GM10266 (cell line): ENCODE measurements at regions not wholly inside any gene's neighbourhood (a gene's known extent, or its start where the extent isn't known, plus 50 kb on each side); places are given as distances from the start of the nearest gene placed in this dataset.
A peak's percentile ranks its signal among the peaks of the same experiment; 100 is the strongest.

ENCODE experiments used
- DNase-seq: peaks from one replicate; pipeline ENCODE4 v3.0.0; 2012; ENCODE audit errors: extremely low spot score
- CTCF ChIP-seq: IDR thresholded peaks from 2 replicates; pipeline ENCODE4 v1.5.1; 2012; ENCODE audit warnings: mild to moderate bottlenecking, low read depth; ENCODE audit not compliant: control insufficient read depth, insufficient read depth; ENCODE audit errors: missing control alignments

- DNase-seq: peak; percentile 29
- TF ChIP-seq CTCF: peak; percentile 62
These were observed 143.2 kb downstream of the BBOX1 start for GRCh38 chr11:27183672-27184457.

GRCh38 chr11:27179334-27179733 is 138.7 kb downstream of the BBOX1 start:
- no peak for DNase-seq
- no peak for TF ChIP-seq CTCF

- no peak for DNase-seq
- TF ChIP-seq CTCF: no peak
These were observed 138.2 kb downstream of the BBOX1 start for GRCh38 chr11:27178859-27179258.
